H1 (cell line): ENCODE measurements at regions not wholly inside any gene's neighbourhood (a gene's known extent, or its start where the extent isn't known, plus 50 kb on each side); places are given as distances from the start of the nearest gene placed in this dataset.

Source experiments
- CTCF ChIA-PET: fragments of 300-600 bp; sonication (Branson Sonifier 250); formaldehyde crosslinking; loops from one replicate; lab custom pipeline; 2021; ENCODE audit not compliant: partially characterized antibody; lab: Charles Lee
- POLR2A ChIA-PET: fragments of 300-600 bp; sonication (Branson Sonifier 250); formaldehyde crosslinking; loops from one replicate; lab custom pipeline; 2021; ENCODE audit warnings: inconsistent platforms; ENCODE audit not compliant: partially characterized antibody; lab: Charles Lee
- DNase-seq, 2 experiments: peaks; one replicate each; pipeline versions ENCODE4 v3.0.0 to v3.0.0-alpha.2; 2010 to 2022; ENCODE audit warnings: low spot score in 2 of 2, low read depth in 1 of 2, mixed read lengths in 1 of 2
- FAIRE-seq: peaks from 2 replicates; lab custom pipeline; 2011; peaks lifted over from hg19 to GRCh38; lab: Jason Lieb, UNC
- H2AFZ ChIP-seq: 2 replicates; pipeline ENCODE4 v1.8.1; 2012; ENCODE audit warnings: low read length, inconsistent platforms
- H2AK5ac ChIP-seq: 2 replicates; pipeline ENCODE4 v1.6.1; 2013; ENCODE audit warnings: low read depth, low read length
- H2BK120ac ChIP-seq: replicated peaks from 2 replicates; pipeline ENCODE3; 2013; ENCODE audit warnings: low read depth, low read length, inconsistent platforms
- H2BK12ac ChIP-seq: 2 replicates; pipeline ENCODE4 v1.6.1; 2013; ENCODE audit warnings: low read depth, low read length
- H2BK15ac ChIP-seq: 2 replicates; pipeline ENCODE4 v1.6.1; 2013; ENCODE audit warnings: low read length
- H2BK20ac ChIP-seq: 2 replicates; pipeline ENCODE4 v1.6.1; 2013; ENCODE audit warnings: low read length
- H2BK5ac ChIP-seq: 2 replicates; pipeline ENCODE4 v1.6.1; 2013; ENCODE audit warnings: low read depth, low read length
- H3K14ac ChIP-seq: 2 replicates; pipeline ENCODE4 v1.6.1; 2013; ENCODE audit warnings: inconsistent platforms; ENCODE audit not compliant: insufficient read length
- H3K18ac ChIP-seq: 2 replicates; pipeline ENCODE4 v1.6.1; 2013; ENCODE audit warnings: low read length; ENCODE audit errors: extremely low read depth
- H3K23ac ChIP-seq: 2 replicates; pipeline ENCODE4 v1.6.1; 2013; ENCODE audit warnings: inconsistent platforms; ENCODE audit not compliant: insufficient read length
- H3K23me2 ChIP-seq: 2 replicates; pipeline ENCODE4 v1.6.1; 2013; ENCODE audit warnings: low read depth, low read length
- H3K27ac ChIP-seq: 2 replicates; pipeline ENCODE4 v1.6.1; 2011; ENCODE audit warnings: low read depth, low read length, inconsistent platforms
- H3K27me3 ChIP-seq, 4 experiments: replicated peaks in 1 of 4; 1 replicate in 1 of 4; 2 replicates in 3 of 4; pipeline versions ENCODE4 v1.6.1 to v1.8.1; 2011 to 2013; ENCODE audit warnings: low read length in 3 of 4, mild to moderate bottlenecking in 3 of 4, inconsistent platforms in 2 of 4, mixed read lengths in 2 of 4, moderate library complexity in 1 of 4; ENCODE audit not compliant: control insufficient read depth in 3 of 4, insufficient read depth in 3 of 4; ENCODE audit errors: extremely low read depth in 1 of 4
- H3K36me3 ChIP-seq, 4 experiments: 2 replicates each; pipeline versions ENCODE4 v1.6.1 to v1.8.1; 2011 to 2013; ENCODE audit warnings: mild to moderate bottlenecking in 4 of 4, low read length in 3 of 4, moderate library complexity in 2 of 4, control low read depth in 1 of 4, inconsistent platforms in 1 of 4; ENCODE audit not compliant: insufficient read depth in 4 of 4, control insufficient read depth in 2 of 4
- H3K4ac ChIP-seq: replicated peaks from 2 replicates; pipeline ENCODE3; 2013; ENCODE audit warnings: low read length, low read depth, mixed read lengths, inconsistent platforms; ENCODE audit not compliant: insufficient read length
- H3K4me1 ChIP-seq, 4 experiments: replicated peaks in 1 of 4; 1 replicate in 1 of 4; 2 replicates in 3 of 4; pipeline versions ENCODE4 v1.6.1 to v1.8.1; 2011 to 2013; ENCODE audit warnings: low read length in 3 of 4, inconsistent platforms in 2 of 4, mixed read lengths in 1 of 4; ENCODE audit not compliant: insufficient read depth in 4 of 4, control insufficient read depth in 3 of 4
- H3K4me2 ChIP-seq, 2 experiments: 2 replicates each; pipeline versions ENCODE4 v1.6.1 to v1.8.1; 2011 to 2013; ENCODE audit warnings: low read depth in 2 of 2, low read length in 2 of 2, control low read depth in 1 of 2, inconsistent platforms in 1 of 2, mild to moderate bottlenecking in 1 of 2; ENCODE audit not compliant: insufficient read depth in 1 of 2
- H3K4me3 ChIP-seq, 4 experiments: fragments of 200-600, 300-600 bp in 1 of 4; sonication (generic), shearing (Covaris generic), sonication (Bioruptor Twin) in 1 of 4; 2 replicates each; pipeline versions ENCODE4 v1.5.1 to v1.8.1; 2011 to 2016; ENCODE audit warnings: low read length in 4 of 4, low read depth in 3 of 4, control low read depth in 2 of 4, inconsistent platforms in 2 of 4, mild to moderate bottlenecking in 2 of 4, mixed read lengths in 1 of 4, moderate library complexity in 1 of 4; ENCODE audit not compliant: insufficient read depth in 2 of 4; ENCODE audit errors: extremely low read depth in 1 of 4
- H3K56ac ChIP-seq: replicated peaks from 2 replicates; pipeline ENCODE3; 2013; ENCODE audit warnings: low read depth, mild to moderate bottlenecking, mixed read lengths, low read length, inconsistent platforms; ENCODE audit not compliant: insufficient read length
- H3K79me1 ChIP-seq: 2 replicates; pipeline ENCODE4 v1.6.1; 2013; ENCODE audit warnings: low read depth, low read length, control low read depth
- H3K79me2 ChIP-seq, 2 experiments: 2 replicates each; pipeline versions ENCODE4 v1.6.1 to v1.8.1; 2012 to 2013; ENCODE audit warnings: low read length in 2 of 2, mild to moderate bottlenecking in 2 of 2, inconsistent platforms in 1 of 2; ENCODE audit not compliant: insufficient read depth in 2 of 2, control insufficient read depth in 1 of 2
- H3K9ac ChIP-seq, 4 experiments: replicated peaks in 1 of 4; 1 replicate in 1 of 4; 2 replicates in 3 of 4; pipeline versions ENCODE4 v1.6.1 to v1.8.1; 2011 to 2013; ENCODE audit warnings: low read depth in 3 of 4, low read length in 3 of 4, control low read depth in 2 of 4, mild to moderate bottlenecking in 2 of 4, moderate library complexity in 2 of 4, inconsistent platforms in 1 of 4; ENCODE audit errors: extremely low read depth in 1 of 4
- H3K9me3 ChIP-seq, 2 experiments: 2 replicates each; pipeline versions ENCODE4 v1.6.1 to v1.8.1; 2012 to 2013; ENCODE audit warnings: mild to moderate bottlenecking in 2 of 2, moderate library complexity in 2 of 2, control low read depth in 1 of 2, inconsistent platforms in 1 of 2, low read depth in 1 of 2, low read length in 1 of 2, mixed read lengths in 1 of 2; ENCODE audit not compliant: insufficient read depth in 2 of 2
- H4K20me1 ChIP-seq, 2 experiments: replicated peaks in 1 of 2; 2 replicates each; pipeline versions ENCODE3 to v1.8.1; 2011 to 2013; ENCODE audit warnings: inconsistent platforms in 2 of 2, low read length in 2 of 2, mild to moderate bottlenecking in 1 of 2; ENCODE audit not compliant: insufficient read depth in 2 of 2, control insufficient read depth in 1 of 2
- H4K5ac ChIP-seq: 2 replicates; pipeline ENCODE4 v1.6.1; 2013; ENCODE audit warnings: low read length, low read depth, mixed read lengths, inconsistent platforms; ENCODE audit not compliant: insufficient read length
- H4K8ac ChIP-seq: 2 replicates; pipeline ENCODE4 v1.8.0; 2013; ENCODE audit warnings: mild to moderate bottlenecking, moderate library complexity, low read length, inconsistent platforms; ENCODE audit not compliant: insufficient read depth; ENCODE audit errors: extremely low read depth
- H4K91ac ChIP-seq: replicated peaks from 2 replicates; pipeline ENCODE3; 2013; ENCODE audit warnings: low read length, mixed read lengths, inconsistent platforms; ENCODE audit not compliant: insufficient read length
- ASH2L ChIP-seq: fragments of 200-600, 300-600 bp; sonication (generic); IDR thresholded peaks from one replicate; pipeline ENCODE4 v1.7.1; 2017; ENCODE audit warnings: low read length
- ATF2 ChIP-seq: IDR thresholded peaks from 2 replicates; pipeline ENCODE4 v1.6.1; 2012; ENCODE audit warnings: low read length, inconsistent platforms
- ATF3 ChIP-seq: IDR thresholded peaks from 2 replicates; pipeline ENCODE4 v1.6.1; 2011; ENCODE audit warnings: low read depth, mild to moderate bottlenecking, low read length; ENCODE audit not compliant: insufficient read depth
- CHD2 ChIP-seq: IDR thresholded peaks from 2 replicates; pipeline ENCODE4 v1.6.1; 2012; ENCODE audit warnings: low read length, improper control_type of control experiment
- CREB1 ChIP-seq: IDR thresholded peaks from 2 replicates; pipeline ENCODE4 v1.6.1; 2012; ENCODE audit warnings: inconsistent platforms
- CTBP2 ChIP-seq: IDR thresholded peaks from 2 replicates; pipeline ENCODE4 v1.7.0; 2011; ENCODE audit warnings: borderline replicate concordance, mild to moderate bottlenecking, moderate library complexity, mixed read lengths, low read length; ENCODE audit not compliant: insufficient read depth, insufficient read length
- GABPA ChIP-seq: IDR thresholded peaks from 2 replicates; pipeline ENCODE4 v1.6.1; 2011; ENCODE audit warnings: mild to moderate bottlenecking, low read length, moderate library complexity, borderline replicate concordance; ENCODE audit not compliant: insufficient read depth
- RNF2 ChIP-seq: fragments of 200-900, 300-1000 bp; sonication (generic); IDR thresholded peaks from 2 replicates; pipeline ENCODE4 v1.7.1; 2016; ENCODE audit warnings: borderline replicate concordance, low read depth, mild to moderate bottlenecking, antibody characterized with exemption, low read length; ENCODE audit not compliant: poor library complexity, severe bottlenecking; ENCODE audit errors: missing control alignments
- SP1 ChIP-seq: IDR thresholded peaks from 2 replicates; pipeline ENCODE4 v1.6.1; 2011; ENCODE audit warnings: low read depth, low read length
- TEAD4 ChIP-seq: IDR thresholded peaks from 2 replicates; pipeline ENCODE4 v1.6.1; 2012; ENCODE audit warnings: low read depth, low read length, inconsistent platforms, mixed read lengths
- WGBS, 2 experiments: shearing (Covaris generic) in 1 of 2; methylation state at CpG; one replicate each; pipeline versions ENCODE4 v1.1.6 to v1.1.7; 2013 to 2015; ENCODE audit warnings: low lambda C conversion rate in 2 of 2, mixed read lengths in 2 of 2, inconsistent platforms in 1 of 2, low coverage in 1 of 2, missing lambda C conversion rate in 1 of 2; ENCODE audit not compliant: insufficient replicate concordance in 2 of 2, insufficient coverage in 1 of 2, insufficient read length in 1 of 2; ENCODE audit errors: extremely low coverage in 1 of 2, missing lambda C conversion rate in 1 of 2; 5-methylcytosine and 5-hydroxymethylcytosine counted together

GRCh38 chr12:40615590-40615989, 76.6 kb upstream of the CNTN1 start:
- CTCF ChIA-PET: no interaction called here
- H2BK15ac ChIP-seq: no peak overlapping the region
- no peak for TF ChIP-seq GABPA
- no peak for TF ChIP-seq ASH2L
- TF ChIP-seq TEAD4: no peak
- no peak for TF ChIP-seq ATF3
- TF ChIP-seq RNF2: no peak
- no peak for TF ChIP-seq SP1
- TF ChIP-seq ATF2: no peak
- no peak for TF ChIP-seq CTBP2
- no peak for TF ChIP-seq CREB1
- TF ChIP-seq CHD2: no peak
- H3K9ac ChIP-seq: no peak overlapping the region
- no peak overlapping the region for H4K5ac ChIP-seq
- no peak for FAIRE-seq
- no peak overlapping the region for H3K4me2 ChIP-seq
- no peaks in the 10 kb centered on the region for H3K27me3 ChIP-seq
- H2AFZ ChIP-seq: no peak overlapping the region
- H3K56ac ChIP-seq: no peak overlapping the region
- no peak overlapping the region for H2BK120ac ChIP-seq
- POLR2A ChIA-PET: no interaction called here
- no peak overlapping the region for H3K23ac ChIP-seq
- H4K8ac ChIP-seq: no peak overlapping the region
- no peak overlapping the region for H4K91ac ChIP-seq
- H3K4ac ChIP-seq: no peak overlapping the region
- H3K27ac ChIP-seq: no peak overlapping the region
- WGBS, 2 experiments: 82% methylated on average over 1 of the region's 1 CpG; no CpG with 5 or more reads in 1 of the 2 experiments
- no peaks in the 10 kb centered on the region for H3K36me3 ChIP-seq
- DNase-seq: no peak
- no peak overlapping the region for H3K18ac ChIP-seq
- no peak overlapping the region for H3K14ac ChIP-seq
- no peak overlapping the region for H2BK5ac ChIP-seq
- H3K4me1 ChIP-seq: no peaks in the 10 kb centered on the region
- no peaks in the 10 kb centered on the region for H4K20me1 ChIP-seq
- no peak overlapping the region for H3K4me3 ChIP-seq
- no peaks in the 10 kb centered on the region for H3K23me2 ChIP-seq
- no peak overlapping the region for H2BK20ac ChIP-seq
- H3K9me3 ChIP-seq: peaks cover 0 to 4% of the 10 kb centered on the region in 2 experiments; a peak in 1 of 4 replicates
- no peaks in the 10 kb centered on the region for H3K79me2 ChIP-seq
- H2AK5ac ChIP-seq: no peak overlapping the region
- H2BK12ac ChIP-seq: no peak overlapping the region
- H3K79me1 ChIP-seq: no peaks in the 10 kb centered on the region
